IPS-15b (cell line): ENCODE measurements at regions not wholly inside any gene's neighbourhood (a gene's known extent, or its start where the extent isn't known, plus 50 kb on each side); places are given as distances from the start of the nearest gene placed in this dataset.

Experiments
- H3K27me3 ChIP-seq: one replicate; pipeline ENCODE4 v1.6.1; 2013; ENCODE audit warnings: low read length; ENCODE audit not compliant: control insufficient read depth, insufficient read depth
- H3K36me3 ChIP-seq: one replicate; pipeline ENCODE4 v1.6.1; 2013; ENCODE audit warnings: low read length; ENCODE audit not compliant: control insufficient read depth, insufficient read depth
- H3K4me1 ChIP-seq: one replicate; pipeline ENCODE4 v1.6.1; 2013; ENCODE audit warnings: mild to moderate bottlenecking, low read length; ENCODE audit not compliant: control insufficient read depth, insufficient read depth
- H3K4me3 ChIP-seq: one replicate; pipeline ENCODE4 v1.5.1; 2013; ENCODE audit warnings: low read depth, low read length
- H3K9ac ChIP-seq: one replicate; pipeline ENCODE4 v1.6.1; 2013; ENCODE audit warnings: low read depth, mild to moderate bottlenecking, low read length
- H3K9me3 ChIP-seq: one replicate; pipeline ENCODE4 v1.6.1; 2013; ENCODE audit warnings: mild to moderate bottlenecking, low read length; ENCODE audit not compliant: control insufficient read depth, insufficient read depth

DNA sequence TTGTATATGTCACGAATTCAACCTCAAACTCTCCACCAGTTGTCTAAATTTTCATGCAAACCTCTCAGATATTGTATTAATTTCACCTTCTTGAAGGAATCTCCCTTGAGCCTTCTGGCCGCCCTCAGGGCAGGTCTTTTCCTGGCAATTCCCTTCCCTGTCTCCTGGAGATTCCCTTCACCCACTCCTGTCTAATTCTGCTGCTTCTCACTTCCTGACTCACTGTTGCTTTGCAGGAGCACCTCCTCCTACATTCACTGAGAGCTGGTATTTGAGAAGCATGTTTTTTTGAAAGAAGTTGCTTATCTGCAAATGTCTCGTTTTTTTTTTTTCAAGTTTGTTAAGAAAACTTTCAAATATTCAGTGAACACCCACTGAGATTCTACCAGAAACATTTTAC, 79.9 kb upstream of the OTOS start:
- H3K27me3 ChIP-seq: no peaks in the 10 kb centered on the region
- no peak overlapping the region for H3K4me3 ChIP-seq
- no peaks in the 10 kb centered on the region for H3K4me1 ChIP-seq
- H3K36me3 ChIP-seq: no peaks in the 10 kb centered on the region
- no peak overlapping the region for H3K9ac ChIP-seq
- no peaks in the 10 kb centered on the region for H3K9me3 ChIP-seq

GRCh38 chr2:240223631-240224030, 83.2 kb upstream of the OTOS start:
- H3K9ac ChIP-seq: no peak overlapping the region
- no peaks in the 10 kb centered on the region for H3K4me1 ChIP-seq
- H3K9me3 ChIP-seq: no peaks in the 10 kb centered on the region
- H3K27me3 ChIP-seq: no peaks in the 10 kb centered on the region
- H3K36me3 ChIP-seq: no peaks in the 10 kb centered on the region
- H3K4me3 ChIP-seq: no peak overlapping the region

DNA sequence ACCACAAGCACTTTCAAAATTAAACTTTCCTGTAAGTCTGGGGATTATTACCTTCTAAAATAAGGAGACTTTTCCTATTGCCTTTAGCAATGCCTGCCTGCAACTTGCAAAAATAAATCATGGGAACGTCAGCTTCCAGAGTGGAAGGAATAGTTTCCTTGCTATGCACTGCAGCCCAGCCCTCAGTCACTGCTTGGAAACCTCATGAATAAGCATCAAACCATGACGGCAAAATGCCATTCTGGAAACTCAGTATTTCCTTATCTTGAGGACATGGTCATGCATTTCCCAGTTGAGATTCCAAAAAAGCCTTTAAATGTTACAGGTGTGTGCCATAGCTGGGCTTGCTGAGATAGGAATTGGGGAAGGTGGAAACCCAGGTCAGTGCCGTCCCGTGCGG, 84.2 kb upstream of the OTOS start:
- H3K9me3 ChIP-seq: no peaks in the 10 kb centered on the region
- H3K4me3 ChIP-seq: no peak overlapping the region
- no peak overlapping the region for H3K9ac ChIP-seq
- no peaks in the 10 kb centered on the region for H3K4me1 ChIP-seq
- H3K27me3 ChIP-seq: no peaks in the 10 kb centered on the region
- no peaks in the 10 kb centered on the region for H3K36me3 ChIP-seq

- H3K4me1 ChIP-seq: no peaks in the 10 kb centered on the region
- no peak overlapping the region for H3K9ac ChIP-seq
- H3K27me3 ChIP-seq: no peaks in the 10 kb centered on the region
- H3K4me3 ChIP-seq: no peak overlapping the region
- H3K36me3 ChIP-seq: no peaks in the 10 kb centered on the region
- no peaks in the 10 kb centered on the region for H3K9me3 ChIP-seq
These were observed 84.7 kb upstream of the OTOS start for GRCh38 chr2:240225131-240225530.

GRCh38 chr2:240225660-240226475, 85.4 kb upstream of the OTOS start:
- no peaks in the 10 kb centered on the region for H3K9me3 ChIP-seq
- no peak overlapping the region for H3K4me3 ChIP-seq
- no peaks in the 10 kb centered on the region for H3K4me1 ChIP-seq
- H3K36me3 ChIP-seq: no peaks in the 10 kb centered on the region
- H3K9ac ChIP-seq: no peak overlapping the region
- no peaks in the 10 kb centered on the region for H3K27me3 ChIP-seq

GRCh38 chr2:240226672-240227537, 86.4 kb upstream of the OTOS start:
- Histone ChIP-seq H3K9me3 (no peaks in the 10 kb centered on the region), H3K36me3 (no peaks in the 10 kb centered on the region), H3K9ac (no peak overlapping the region), H3K27me3 (no peaks in the 10 kb centered on the region), H3K4me1 (no peaks in the 10 kb centered on the region), H3K4me3 (no peak overlapping the region)

- Histone ChIP-seq H3K4me1 (no peaks in the 10 kb centered on the region), H3K9me3 (no peaks in the 10 kb centered on the region), H3K27me3 (no peaks in the 10 kb centered on the region), H3K4me3 (no peak overlapping the region), H3K9ac (no peak overlapping the region), H3K36me3 (no peaks in the 10 kb centered on the region)
These were observed 87.3 kb upstream of the OTOS start for GRCh38 chr2:240227538-240228428.

GRCh38 chr2:240229005-240229404, 88.5 kb upstream of the OTOS start:
- no peaks in the 10 kb centered on the region for H3K36me3 ChIP-seq
- no peak overlapping the region for H3K4me3 ChIP-seq
- no peaks in the 10 kb centered on the region for H3K4me1 ChIP-seq
- H3K9me3 ChIP-seq: no peaks in the 10 kb centered on the region
- H3K9ac ChIP-seq: no peak overlapping the region
- no peaks in the 10 kb centered on the region for H3K27me3 ChIP-seq

GRCh38 chr2:240229603-240230235, 89.3 kb upstream of the OTOS start:
- Histone ChIP-seq H3K36me3 (no peaks in the 10 kb centered on the region), H3K9me3 (no peaks in the 10 kb centered on the region), H3K9ac (no peak overlapping the region), H3K4me1 (no peaks in the 10 kb centered on the region), H3K27me3 (no peaks in the 10 kb centered on the region), H3K4me3 (no peak overlapping the region)

- Histone ChIP-seq H3K9ac (no peak overlapping the region), H3K27me3 (no peaks in the 10 kb centered on the region), H3K4me1 (no peaks in the 10 kb centered on the region), H3K9me3 (no peaks in the 10 kb centered on the region), H3K4me3 (no peak overlapping the region), H3K36me3 (no peaks in the 10 kb centered on the region)
These were observed 90.0 kb upstream of the OTOS start for GRCh38 chr2:240230291-240230931.

GRCh38 chr2:240231838-240232244, 91.4 kb upstream of the OTOS start:
- Histone ChIP-seq H3K9ac (no peak overlapping the region), H3K27me3 (no peaks in the 10 kb centered on the region), H3K36me3 (no peaks in the 10 kb centered on the region), H3K4me1 (no peaks in the 10 kb centered on the region), H3K4me3 (no peak overlapping the region), H3K9me3 (no peaks in the 10 kb centered on the region)
